Ovary (tissue), 7 donors: ENCODE measurements at regions not wholly inside any gene's neighbourhood (a gene's known extent, or its start where the extent isn't known, plus 50 kb on each side); places are given as distances from the start of the nearest gene placed in this dataset.

ENCODE experiments used
- DNase-seq, 5 donors: peaks; one replicate each; pipeline ENCODE4 v3.0.0-alpha.2; 2019 to 2020
- H3K27ac ChIP-seq, 2 donors: fragments of 200-600 bp; one replicate each; pipeline versions ENCODE4 v1.5.1 to v1.8.0; 2019 to 2022
- H3K27me3 ChIP-seq: fragments of 200-600 bp; one replicate; pipeline ENCODE4 v1.8.0; 2022
- H3K36me3 ChIP-seq: fragments of 200-600 bp; sonication (generic); one replicate; pipeline ENCODE4 v1.5.1; 2019
- H3K4me1 ChIP-seq: one replicate; pipeline ENCODE4 v1.8.1; 2013; ENCODE audit warnings: mild to moderate bottlenecking, moderate library complexity; ENCODE audit not compliant: insufficient read depth
- H3K4me3 ChIP-seq: fragments of 200-600 bp; sonication (generic); one replicate; pipeline ENCODE4 v1.5.1; 2017
- H3K9me3 ChIP-seq, 2 donors: fragments of 200-600 bp in 1 of 2; sonication (generic) in 1 of 2; one replicate each; pipeline versions ENCODE4 v1.5.1 to v1.8.1; 2013 to 2019; ENCODE audit warnings: mild to moderate bottlenecking in 1 of 2, moderate library complexity in 1 of 2
- EP300 ChIP-seq: sonication (generic); formaldehyde crosslinking; IDR thresholded peaks from one replicate; pipeline ENCODE4 v1.6.1; 2017; ENCODE audit warnings: antibody characterized with exemption
- POLR2A ChIP-seq: fragments of 450-650 bp; IDR thresholded peaks from one replicate; pipeline ENCODE4 v1.6.1; 2017; ENCODE audit warnings: antibody characterized with exemption, mild to moderate bottlenecking, moderate library complexity
- WGBS, 3 donors: extraction: QIAGEN DNeasy Blood & Tissue Kit in 1 of 3; methylation state at CpG; one replicate each; pipeline versions ENCODE4 v1.1.5 to v1.1.7; 2013 to 2017; 5-methylcytosine and 5-hydroxymethylcytosine counted together
- intact Hi-C, 4 donors: fragments of 100-400 bp; cut with DNase I; formaldehyde crosslinking; loops; one replicate each; pipeline versions ENCODE4 v1.11.0 to v1.15.1; 2022 to 2023
- TF ChIP-seq, protein P1 (sequence below), 3 donors: fragments of 450-650 bp in 2 of 3; fragments of 200-600 bp in 1 of 3; IDR thresholded peaks; one replicate each; pipeline versions ENCODE4 v1.5.1 to v1.8.0; 2016 to 2022; ENCODE audit warnings: antibody characterized with exemption in 3 of 3, mild to moderate bottlenecking in 1 of 3
- donor health status: DM: no; HTN: no; CAD: no; lungs with moderate emphysema.
- donor health status: DM: no; HTN: no; CAD: no.
- donor health status: Bipolar disorder and iron deficiency.
- donor health status: DM: no; HTN: no; CAD: no.
- donor health status: DM: yes; HTN: yes; CAD: no.

DNA sequence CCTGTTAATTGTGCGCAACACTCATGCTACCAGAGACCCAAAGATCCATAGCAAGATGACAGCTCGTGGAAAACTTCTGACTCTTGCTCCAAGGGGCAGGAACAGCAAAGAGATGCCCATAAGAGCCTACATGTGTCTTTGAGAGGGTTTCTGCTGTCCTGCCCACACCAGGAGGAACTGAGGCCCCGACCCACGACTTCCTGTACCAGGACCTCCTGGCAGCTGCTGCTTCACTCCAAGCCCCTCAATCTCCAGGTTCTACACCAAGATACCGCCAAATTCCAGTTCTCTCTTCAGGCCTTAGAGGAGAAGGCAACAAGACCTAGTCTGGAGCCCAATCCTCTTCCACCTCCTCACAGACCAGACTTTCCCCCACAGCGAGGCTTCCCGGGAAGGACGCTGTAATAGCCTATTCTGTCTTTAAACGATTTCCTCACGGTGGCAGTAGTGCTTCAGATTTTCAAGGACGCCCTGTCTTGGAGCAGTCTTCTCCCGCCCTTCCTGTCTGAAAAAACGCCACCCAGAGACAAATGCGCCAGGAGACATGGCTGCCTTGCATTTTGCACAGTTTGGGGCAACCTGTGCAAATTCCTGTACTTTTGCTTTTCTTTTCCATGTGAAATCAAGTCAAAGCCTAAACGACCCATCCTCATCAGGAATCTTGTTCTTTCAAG, 230.2 kb upstream of the STK26 start:
- peak; percentile 86 to 93 (median 89) for DNase-seq
- H3K36me3 ChIP-seq: no peaks in the 10 kb centered on the region
- H3K27ac ChIP-seq: peak overlapping the region; percentile 65 to 81
- TF ChIP-seq, protein P1, sequence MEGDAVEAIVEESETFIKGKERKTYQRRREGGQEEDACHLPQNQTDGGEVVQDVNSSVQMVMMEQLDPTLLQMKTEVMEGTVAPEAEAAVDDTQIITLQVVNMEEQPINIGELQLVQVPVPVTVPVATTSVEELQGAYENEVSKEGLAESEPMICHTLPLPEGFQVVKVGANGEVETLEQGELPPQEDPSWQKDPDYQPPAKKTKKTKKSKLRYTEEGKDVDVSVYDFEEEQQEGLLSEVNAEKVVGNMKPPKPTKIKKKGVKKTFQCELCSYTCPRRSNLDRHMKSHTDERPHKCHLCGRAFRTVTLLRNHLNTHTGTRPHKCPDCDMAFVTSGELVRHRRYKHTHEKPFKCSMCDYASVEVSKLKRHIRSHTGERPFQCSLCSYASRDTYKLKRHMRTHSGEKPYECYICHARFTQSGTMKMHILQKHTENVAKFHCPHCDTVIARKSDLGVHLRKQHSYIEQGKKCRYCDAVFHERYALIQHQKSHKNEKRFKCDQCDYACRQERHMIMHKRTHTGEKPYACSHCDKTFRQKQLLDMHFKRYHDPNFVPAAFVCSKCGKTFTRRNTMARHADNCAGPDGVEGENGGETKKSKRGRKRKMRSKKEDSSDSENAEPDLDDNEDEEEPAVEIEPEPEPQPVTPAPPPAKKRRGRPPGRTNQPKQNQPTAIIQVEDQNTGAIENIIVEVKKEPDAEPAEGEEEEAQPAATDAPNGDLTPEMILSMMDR (IDR thresholded peaks at IDR 0.05): peak; percentile 36 to 54 (median 47)
- TF ChIP-seq EP300: no peak
- no peaks in the 10 kb centered on the region for H3K27me3 ChIP-seq
- intact Hi-C loops: no loop called here
- H3K9me3 ChIP-seq: no peaks in the 10 kb centered on the region
- peak overlapping the region; percentile 8 for H3K4me3 ChIP-seq
- H3K4me1 ChIP-seq: no peaks in the 10 kb centered on the region
- WGBS, 3 donors: 40 to 51% (median 46%) methylated on average over 15 of the region's 15 CpGs

DNA sequence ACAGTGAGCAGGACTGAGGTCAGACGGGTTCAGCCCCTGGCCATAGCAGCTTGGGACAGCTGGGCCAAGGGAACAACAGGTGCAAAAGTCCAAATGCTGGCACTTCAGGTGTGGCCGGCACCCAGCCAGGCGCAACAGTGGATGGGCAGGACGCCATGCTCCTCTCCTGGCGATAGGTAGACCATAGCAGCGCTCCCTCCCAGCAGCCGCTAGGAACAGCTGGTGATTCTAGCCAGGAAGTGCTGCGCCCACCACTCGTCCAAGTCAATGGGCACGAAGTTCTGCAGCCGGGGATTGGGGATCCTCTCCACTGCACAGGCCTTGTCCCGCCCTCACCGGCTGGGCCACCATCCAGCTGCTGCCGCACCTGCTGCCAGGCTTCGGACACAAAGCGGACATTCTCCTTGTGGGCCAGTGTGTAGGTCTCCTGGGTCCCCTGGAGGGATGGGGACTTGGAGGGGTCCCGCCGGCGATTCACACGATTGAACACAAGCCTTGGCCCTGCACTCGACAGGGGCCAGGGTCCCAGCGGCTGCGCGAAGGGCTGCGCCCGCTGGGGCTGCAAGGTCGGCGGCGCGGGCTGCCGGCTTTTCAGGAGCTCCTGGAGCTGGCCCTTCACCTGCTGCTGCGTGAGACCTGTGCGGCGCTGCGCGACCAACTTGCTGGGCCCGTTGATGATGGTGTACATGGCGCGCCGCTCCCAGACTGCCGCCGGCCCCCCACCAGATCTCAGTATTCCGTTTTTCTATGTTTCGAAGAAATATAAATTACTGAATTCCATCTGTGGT, 227.5 kb upstream of the STK26 start:
- WGBS, 3 donors: 49 to 57% (median 50%) methylated on average over 37 to 44 of the region's 44 CpGs
- Histone ChIP-seq H3K4me1 (no peaks in the 10 kb centered on the region), H3K9me3 (no peaks in the 10 kb centered on the region), H3K4me3 (no peak overlapping the region), H3K27ac (no peak overlapping the region), H3K27me3 (no peaks in the 10 kb centered on the region), H3K36me3 (no peaks in the 10 kb centered on the region)
- intact Hi-C loops: no loop called here
- DNase-seq: peak in 1 of 5 donors; percentile 24
- TF ChIP-seq EP300 (no peak), POLR2A (no peak)
- TF ChIP-seq, protein P1 (IDR thresholded peaks at IDR 0.05): no peak

DNA sequence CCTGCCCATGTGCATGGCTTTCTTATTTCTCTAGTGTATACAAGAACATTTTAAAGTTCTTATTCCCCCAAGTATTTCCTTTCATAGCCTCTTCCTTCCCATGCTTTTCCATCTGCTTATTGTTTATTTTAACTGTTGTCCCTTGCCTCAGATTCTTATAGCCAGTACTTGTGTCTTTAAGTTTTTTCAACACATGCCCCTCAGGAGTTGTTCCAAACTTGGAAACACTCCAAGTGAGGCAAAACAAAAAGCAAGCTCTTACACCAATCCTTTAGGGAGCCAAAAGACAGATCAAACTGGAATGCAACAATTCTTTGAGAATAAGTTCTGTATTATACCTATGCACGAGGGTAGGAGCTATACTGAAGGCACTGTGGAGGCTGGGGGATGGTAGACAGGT, 222.0 kb upstream of the STK26 start:
- no peaks in the 10 kb centered on the region for H3K36me3 ChIP-seq
- 31 to 44% (median 38%) methylated on average over 1 of the region's 1 CpG for WGBS, 3 donors
- intact Hi-C loops: no loop called here

GRCh38 chrX:131801911-131802310, 221.2 kb upstream of the STK26 start:
- 56 to 65% (median 61%) methylated on average over 2 of the region's 2 CpGs for WGBS, 3 donors
- no peak overlapping the region for H3K27ac ChIP-seq

More for the DNA sequence above, 222.0 kb upstream of the STK26 start:
- TF ChIP-seq, protein P1 (IDR thresholded peaks at IDR 0.05): no peak
- no peak for TF ChIP-seq EP300
- no peak for TF ChIP-seq POLR2A
- H3K27ac ChIP-seq: no peak overlapping the region
- DNase-seq: no peak
- no peaks in the 10 kb centered on the region for H3K9me3 ChIP-seq
- no peak overlapping the region for H3K4me3 ChIP-seq
- no peaks in the 10 kb centered on the region for H3K27me3 ChIP-seq
- no peaks in the 10 kb centered on the region for H3K4me1 ChIP-seq

More at GRCh38 chrX:131801911-131802310, 221.2 kb upstream of the STK26 start:
- H3K4me1 ChIP-seq: no peaks in the 10 kb centered on the region
- H3K27me3 ChIP-seq: no peaks in the 10 kb centered on the region
- no peak overlapping the region for H3K4me3 ChIP-seq
- H3K9me3 ChIP-seq: no peaks in the 10 kb centered on the region
- intact Hi-C loops: loop anchor here in 1 of 4 donors (1.0 kb wide), 1 partner anchor 8 kb away; no protein-coding TSS in a partner anchor
- TF ChIP-seq POLR2A (no peak), EP300 (no peak)
- TF ChIP-seq, protein P1 (IDR thresholded peaks at IDR 0.05): no peak
- H3K36me3 ChIP-seq: no peaks in the 10 kb centered on the region
- DNase-seq: no peak
